ENCODE measurements at regions not wholly inside any gene's neighbourhood (a gene's known extent, or its start where the extent isn't known, plus 50 kb on each side); places are given as distances from the start of the nearest gene placed in this dataset.
A peak's percentile ranks its signal among the peaks of the same experiment; 100 is the strongest.

DNA sequence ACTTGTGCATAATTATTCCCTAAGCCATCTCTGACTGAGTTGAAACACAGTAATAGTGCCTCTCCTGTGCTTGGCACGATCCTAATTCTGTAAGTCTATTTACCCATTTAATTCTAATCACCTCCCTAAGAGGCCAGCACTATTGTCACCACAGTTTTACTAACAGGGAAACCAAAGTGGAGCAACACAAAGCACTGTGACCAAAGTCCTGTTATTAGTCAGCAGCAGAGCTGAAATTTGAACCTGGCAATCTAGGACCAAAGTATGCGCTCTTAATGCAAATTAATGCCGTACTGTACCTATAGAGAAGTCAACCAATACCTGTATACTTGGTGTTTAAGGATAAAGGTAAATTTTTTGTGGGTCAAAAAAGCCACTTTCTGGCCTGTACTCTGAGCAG is 77.1 kb upstream of the CNTLN start (continued):
- TF ChIP-seq, protein P1, sequence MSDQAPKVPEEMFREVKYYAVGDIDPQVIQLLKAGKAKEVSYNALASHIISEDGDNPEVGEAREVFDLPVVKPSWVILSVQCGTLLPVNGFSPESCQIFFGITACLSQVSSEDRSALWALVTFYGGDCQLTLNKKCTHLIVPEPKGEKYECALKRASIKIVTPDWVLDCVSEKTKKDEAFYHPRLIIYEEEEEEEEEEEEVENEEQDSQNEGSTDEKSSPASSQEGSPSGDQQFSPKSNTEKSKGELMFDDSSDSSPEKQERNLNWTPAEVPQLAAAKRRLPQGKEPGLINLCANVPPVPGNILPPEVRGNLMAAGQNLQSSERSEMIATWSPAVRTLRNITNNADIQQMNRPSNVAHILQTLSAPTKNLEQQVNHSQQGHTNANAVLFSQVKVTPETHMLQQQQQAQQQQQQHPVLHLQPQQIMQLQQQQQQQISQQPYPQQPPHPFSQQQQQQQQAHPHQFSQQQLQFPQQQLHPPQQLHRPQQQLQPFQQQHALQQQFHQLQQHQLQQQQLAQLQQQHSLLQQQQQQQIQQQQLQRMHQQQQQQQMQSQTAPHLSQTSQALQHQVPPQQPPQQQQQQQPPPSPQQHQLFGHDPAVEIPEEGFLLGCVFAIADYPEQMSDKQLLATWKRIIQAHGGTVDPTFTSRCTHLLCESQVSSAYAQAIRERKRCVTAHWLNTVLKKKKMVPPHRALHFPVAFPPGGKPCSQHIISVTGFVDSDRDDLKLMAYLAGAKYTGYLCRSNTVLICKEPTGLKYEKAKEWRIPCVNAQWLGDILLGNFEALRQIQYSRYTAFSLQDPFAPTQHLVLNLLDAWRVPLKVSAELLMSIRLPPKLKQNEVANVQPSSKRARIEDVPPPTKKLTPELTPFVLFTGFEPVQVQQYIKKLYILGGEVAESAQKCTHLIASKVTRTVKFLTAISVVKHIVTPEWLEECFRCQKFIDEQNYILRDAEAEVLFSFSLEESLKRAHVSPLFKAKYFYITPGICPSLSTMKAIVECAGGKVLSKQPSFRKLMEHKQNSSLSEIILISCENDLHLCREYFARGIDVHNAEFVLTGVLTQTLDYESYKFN (CRISPR knock-in tag; conservative IDR thresholded peaks at IDR 0.05), result peak; percentile 24; the same call in 1 of the 2 replicates
- peak; percentile 43; the same call in 1 of the 2 replicates for TF ChIP-seq HNF4A (CRISPR knock-in tag; IDR thresholded peaks at IDR 0.05)
- TF ChIP-seq FOSL2 (CRISPR knock-in tag; IDR thresholded peaks at IDR 0.05), result peak; percentile 49

DNA sequence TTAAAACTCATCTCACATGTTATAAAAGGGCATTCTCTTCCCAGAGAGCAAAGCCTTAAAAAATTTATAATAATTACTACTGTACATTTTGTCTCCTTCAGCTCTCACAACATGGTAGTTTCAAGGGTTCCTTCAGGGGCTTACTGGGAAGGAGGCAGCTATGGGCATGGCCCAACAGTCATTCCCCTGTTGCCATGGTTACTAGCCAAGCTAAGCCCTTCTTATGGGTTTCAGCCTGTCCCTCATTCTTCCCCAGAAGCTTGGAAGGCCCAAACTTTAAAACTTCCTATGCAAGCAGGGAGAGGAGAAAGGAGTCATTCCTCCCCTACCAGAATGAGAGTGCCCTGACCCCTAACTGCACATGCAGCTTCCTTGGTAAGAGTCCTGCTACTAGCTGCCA is 82.2 kb upstream of the CNTLN start:
- CTCF ChIA-PET (ENCODE audit: low intra/inter-chr PET ratio, low total read pairs), result no interaction called here
- in situ Hi-C loops (cut with HindIII; ENCODE audit: extremely low pct_ligation_motif_present, low pct_unique_long_range_greater_than_20kb), result no loop called here
- no peaks in the 10 kb centered on the region for H3K9me3 ChIP-seq (ENCODE audit: low read length)
- no peak overlapping the region for H3K9ac ChIP-seq (ENCODE audit: insufficient read depth, low read depth, low read length)
- H3K27me3 ChIP-seq (ENCODE audit: control insufficient read depth in 1 of 2, insufficient read depth in 2 of 2, low read length in 2 of 2), result no peaks in the 10 kb centered on the region
- FAIRE-seq (no peak), ATAC-seq (no peak), DNase-seq (ENCODE audit: low spot score) (no peak)
- H2AFZ ChIP-seq (ENCODE audit: low read length), result no peak overlapping the region
- TF ChIP-seq BRCA1 (CRISPR knock-in tag; IDR thresholded peaks at IDR 0.05) (no peak), RFX1 (IDR thresholded peaks at IDR 0.05) (peak; percentile 26; the same call in 1 of the 2 replicates)
- intact Hi-C loops (cut with micrococcal nuclease; ENCODE audit: unreplicated experiment), result no loop called here
- H3K4me1 ChIP-seq (ENCODE audit: insufficient read depth, low read length), result 0 out of 2 replicates have a peak, but pooled peaks cover 4% of the 10 kb centered on the region
- H3K4me2 ChIP-seq (ENCODE audit: low read depth, low read length), result no peak overlapping the region
- H3K27ac ChIP-seq (ENCODE audit: extremely low read length, insufficient read depth, low read length), result no peak overlapping the region
- no peaks in the 10 kb centered on the region for H3K36me3 ChIP-seq (replicated peaks in 1 of 2; ENCODE audit: control insufficient read depth in 1 of 2, insufficient read depth in 2 of 2, low read length in 2 of 2)
- no peaks in the 10 kb centered on the region for H4K20me1 ChIP-seq (ENCODE audit: insufficient read depth, low read length)
- no peaks in the 10 kb centered on the region for H3K79me2 ChIP-seq (ENCODE audit: insufficient read depth, low read length)
- H3K4me3 ChIP-seq (replicated peaks in 1 of 3; ENCODE audit: insufficient read depth in 1 of 3, low read depth in 2 of 3, low read length in 3 of 3), result no peak overlapping the region
- BruUV-seq (replicated peaks), result no TSS peak
- POLR2A ChIA-PET, result no interaction called here
